VCaP (cell line): ENCODE measurements at regions not wholly inside any gene's neighbourhood (a gene's known extent, or its start where the extent isn't known, plus 50 kb on each side); places are given as distances from the start of the nearest gene placed in this dataset.

ENCODE experiments used
- H3K27ac ChIP-seq: fragments of 450-650 bp; 2 replicates; pipeline ENCODE4 v1.5.1; 2017
- CTCF ChIP-seq: fragments of 450-650 bp; conservative IDR thresholded peaks from 2 replicates; pipeline ENCODE4 v1.5.1; 2017; ENCODE audit warnings: mild to moderate bottlenecking, moderate library complexity

- H3K27ac ChIP-seq: no peak overlapping the region
- no peak for TF ChIP-seq CTCF
These were observed 413.9 kb downstream of the RPS6KC1 start for GRCh38 chr1:213464786-213465460.

GRCh38 chr1:213466541-213466940, 415.5 kb downstream of the RPS6KC1 start:
- no peak overlapping the region for H3K27ac ChIP-seq
- no peak for TF ChIP-seq CTCF

GRCh38 chr1:213474054-213474453, 423.0 kb downstream of the RPS6KC1 start:
- TF ChIP-seq CTCF: no peak
- H3K27ac ChIP-seq: no peak overlapping the region

- no peak for TF ChIP-seq CTCF
- H3K27ac ChIP-seq: no peak overlapping the region
These were observed 430.4 kb downstream of the RPS6KC1 start for GRCh38 chr1:213481395-213481794.

GRCh38 chr1:213484333-213484732, 433.3 kb downstream of the RPS6KC1 start:
- no peak for TF ChIP-seq CTCF

GRCh38 chr1:213484758-213485157, 433.7 kb downstream of the RPS6KC1 start:
- no peak overlapping the region for H3K27ac ChIP-seq
- no peak for TF ChIP-seq CTCF

More at GRCh38 chr1:213484333-213484732, 433.3 kb downstream of the RPS6KC1 start:
- H3K27ac ChIP-seq: no peak overlapping the region

GRCh38 chr1:213486488-213486887, 435.4 kb downstream of the RPS6KC1 start:
- H3K27ac ChIP-seq: no peak overlapping the region
- no peak for TF ChIP-seq CTCF
